Smooth muscle cell (in vitro differentiated cells): ENCODE measurements at regions not wholly inside any gene's neighbourhood (a gene's known extent, or its start where the extent isn't known, plus 50 kb on each side); places are given as distances from the start of the nearest gene placed in this dataset.

Source experiments
- DNase-seq: peaks from one replicate; lab custom pipeline; 2025; ENCODE audit not compliant: unreplicated experiment; lab: John Stamatoyannopoulos, UW
- H2AFZ ChIP-seq: fragments of 200-600 bp; sonication (generic); 2 replicates; pipeline ENCODE4 v1.6.0; 2016; ENCODE audit warnings: antibody characterized with exemption, low read depth, mild to moderate bottlenecking
- H3F3A ChIP-seq: fragments of 200-600 bp; sonication (generic); 2 replicates; pipeline ENCODE4 v1.6.0; 2017; ENCODE audit warnings: antibody characterized with exemption, low read depth
- H3K27ac ChIP-seq: fragments of 200-600 bp; sonication (generic); 2 replicates; pipeline ENCODE4 v1.5.1; 2016; ENCODE audit warnings: low read depth, mild to moderate bottlenecking
- H3K27me3 ChIP-seq: fragments of 200-600 bp; sonication (generic); 2 replicates; pipeline ENCODE4 v1.6.1; 2016; ENCODE audit warnings: low read depth, mild to moderate bottlenecking
- H3K36me3 ChIP-seq: fragments of 200-600 bp; sonication (generic); 2 replicates; pipeline ENCODE4 v1.5.1; 2016; ENCODE audit warnings: low read depth
- H3K4me1 ChIP-seq: fragments of 200-600 bp; sonication (generic); 2 replicates; pipeline ENCODE4 v1.5.1; 2016; ENCODE audit warnings: low read depth
- H3K4me2 ChIP-seq: fragments of 200-600 bp; sonication (generic); 2 replicates; pipeline ENCODE4 v1.6.0; 2016; ENCODE audit warnings: mild to moderate bottlenecking
- H3K4me3 ChIP-seq: fragments of 200-600 bp; sonication (generic); 2 replicates; pipeline ENCODE4 v1.5.1; 2016; ENCODE audit warnings: mild to moderate bottlenecking
- H3K79me2 ChIP-seq: fragments of 200-600 bp; sonication (generic); 2 replicates; pipeline ENCODE4 v1.6.0; 2016; ENCODE audit warnings: low read depth, mild to moderate bottlenecking
- H3K9ac ChIP-seq: fragments of 200-600 bp; sonication (generic); 2 replicates; pipeline ENCODE4 v1.6.0; 2016; ENCODE audit warnings: low read depth
- H3K9me3 ChIP-seq: fragments of 200-600 bp; sonication (generic); replicated peaks from 2 replicates; pipeline ENCODE4 v1.5.1; 2016; ENCODE audit warnings: low read depth
- H4K20me1 ChIP-seq: fragments of 200-600 bp; sonication (generic); 2 replicates; pipeline ENCODE4 v1.6.0; 2016; ENCODE audit warnings: low read depth
- WGBS: methylation state at CpG from one replicate; pipeline ENCODE4 v1.1.7; 2016; ENCODE audit warnings: low lambda C conversion rate; 5-methylcytosine and 5-hydroxymethylcytosine counted together
- TF ChIP-seq, protein P1 (sequence below): fragments of 200-600 bp; sonication (generic); IDR thresholded peaks from 2 replicates; pipeline ENCODE4 v1.5.1; 2017; ENCODE audit warnings: borderline replicate concordance, mild to moderate bottlenecking, antibody characterized with exemption; ENCODE audit not compliant: insufficient read depth, poor library complexity, severe bottlenecking

DNA sequence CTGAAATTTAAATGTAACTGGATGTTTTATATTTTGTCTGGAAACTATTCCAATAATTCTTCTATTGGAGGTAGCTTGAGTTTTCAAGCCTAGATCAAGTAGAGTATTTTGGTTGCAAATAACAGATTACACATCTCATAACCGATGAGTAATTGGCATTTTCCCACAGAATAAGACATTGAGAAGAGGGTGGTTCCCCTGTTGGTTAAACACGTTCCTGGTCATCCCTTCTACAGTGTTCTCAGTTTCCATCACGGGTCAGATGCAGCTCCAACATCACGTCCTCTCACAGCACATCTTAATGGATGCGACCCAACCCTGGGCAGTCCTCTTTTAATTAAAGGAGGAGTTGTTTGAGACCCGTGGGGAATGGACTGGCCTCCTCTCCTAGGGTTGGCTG, 149.0 kb upstream of the ZNF516 start:
- no peak overlapping the region for H3K4me2 ChIP-seq
- no peaks in the 10 kb centered on the region for H3K36me3 ChIP-seq
- no peaks in the 10 kb centered on the region for H3K27me3 ChIP-seq
- H3F3A ChIP-seq: no peaks in the 10 kb centered on the region
- H4K20me1 ChIP-seq: no peaks in the 10 kb centered on the region
- H3K4me1 ChIP-seq: no peaks in the 10 kb centered on the region
- no peak overlapping the region for H3K27ac ChIP-seq
- no peaks in the 10 kb centered on the region for H3K79me2 ChIP-seq
- 93% methylated on average over 6 of the region's 6 CpGs for WGBS
- TF ChIP-seq, protein P1, sequence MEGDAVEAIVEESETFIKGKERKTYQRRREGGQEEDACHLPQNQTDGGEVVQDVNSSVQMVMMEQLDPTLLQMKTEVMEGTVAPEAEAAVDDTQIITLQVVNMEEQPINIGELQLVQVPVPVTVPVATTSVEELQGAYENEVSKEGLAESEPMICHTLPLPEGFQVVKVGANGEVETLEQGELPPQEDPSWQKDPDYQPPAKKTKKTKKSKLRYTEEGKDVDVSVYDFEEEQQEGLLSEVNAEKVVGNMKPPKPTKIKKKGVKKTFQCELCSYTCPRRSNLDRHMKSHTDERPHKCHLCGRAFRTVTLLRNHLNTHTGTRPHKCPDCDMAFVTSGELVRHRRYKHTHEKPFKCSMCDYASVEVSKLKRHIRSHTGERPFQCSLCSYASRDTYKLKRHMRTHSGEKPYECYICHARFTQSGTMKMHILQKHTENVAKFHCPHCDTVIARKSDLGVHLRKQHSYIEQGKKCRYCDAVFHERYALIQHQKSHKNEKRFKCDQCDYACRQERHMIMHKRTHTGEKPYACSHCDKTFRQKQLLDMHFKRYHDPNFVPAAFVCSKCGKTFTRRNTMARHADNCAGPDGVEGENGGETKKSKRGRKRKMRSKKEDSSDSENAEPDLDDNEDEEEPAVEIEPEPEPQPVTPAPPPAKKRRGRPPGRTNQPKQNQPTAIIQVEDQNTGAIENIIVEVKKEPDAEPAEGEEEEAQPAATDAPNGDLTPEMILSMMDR: no peak
- no peaks in the 10 kb centered on the region for H3K9me3 ChIP-seq
- no peak for DNase-seq
- H3K9ac ChIP-seq: no peak overlapping the region
- no peak overlapping the region for H3K4me3 ChIP-seq
- H2AFZ ChIP-seq: no peak overlapping the region

GRCh38 chr18:76643199-76643598, 148.2 kb upstream of the ZNF516 start:
- WGBS: 93% methylated on average over 2 of the region's 2 CpGs

DNA sequence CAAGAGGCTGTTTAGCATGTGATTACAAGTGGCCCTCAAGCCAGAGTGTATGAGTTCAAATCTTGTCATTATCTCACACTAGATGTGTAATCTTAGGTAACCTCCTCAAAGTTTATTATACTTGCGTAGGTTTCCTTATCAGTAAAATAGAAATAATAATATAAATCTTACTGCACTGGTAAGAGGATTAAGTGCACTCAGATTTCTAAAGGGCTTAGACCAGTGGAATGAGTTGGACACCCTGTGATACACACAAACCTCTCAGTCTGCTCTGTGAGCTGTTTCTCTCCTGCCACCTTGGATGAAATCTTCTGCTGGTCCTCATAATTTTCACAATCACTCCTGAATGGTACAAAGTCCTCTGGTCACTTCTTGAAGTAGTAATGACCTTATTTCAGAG, 145.4 kb upstream of the ZNF516 start:
- Histone ChIP-seq H3K36me3 (no peaks in the 10 kb centered on the region), H3K4me3 (no peak overlapping the region), H3K27ac (no peak overlapping the region), H4K20me1 (no peaks in the 10 kb centered on the region), H3K9ac (no peak overlapping the region), H3K9me3 (no peaks in the 10 kb centered on the region), H3K4me1 (no peaks in the 10 kb centered on the region), H3F3A (no peaks in the 10 kb centered on the region), H3K79me2 (no peaks in the 10 kb centered on the region), H2AFZ (no peak overlapping the region), H3K4me2 (no peak overlapping the region), H3K27me3 (no peaks in the 10 kb centered on the region)
- DNase-seq: no peak
- TF ChIP-seq, protein P1: no peak
- 79% methylated on average over 1 of the region's 1 CpG for WGBS

More at GRCh38 chr18:76643199-76643598, 148.2 kb upstream of the ZNF516 start:
- TF ChIP-seq, protein P1: no peak
- Histone ChIP-seq H3K9me3 (no peaks in the 10 kb centered on the region), H3F3A (no peaks in the 10 kb centered on the region), H3K27me3 (no peaks in the 10 kb centered on the region), H3K4me1 (no peaks in the 10 kb centered on the region), H3K27ac (no peak overlapping the region), H3K4me2 (no peak overlapping the region), H3K36me3 (no peaks in the 10 kb centered on the region), H3K9ac (no peak overlapping the region), H3K79me2 (no peaks in the 10 kb centered on the region), H4K20me1 (no peaks in the 10 kb centered on the region), H3K4me3 (no peak overlapping the region), H2AFZ (no peak overlapping the region)
- no peak for DNase-seq

- no peaks in the 10 kb centered on the region for H3K9me3 ChIP-seq
- H3K36me3 ChIP-seq: no peaks in the 10 kb centered on the region
- no peaks in the 10 kb centered on the region for H3F3A ChIP-seq
- TF ChIP-seq, protein P1: no peak
- H3K4me3 ChIP-seq: no peak overlapping the region
- WGBS: 44% methylated on average over 3 of the region's 3 CpGs
- H3K4me2 ChIP-seq: no peak overlapping the region
- no peak for DNase-seq
- H4K20me1 ChIP-seq: no peaks in the 10 kb centered on the region
- H2AFZ ChIP-seq: no peak overlapping the region
- no peaks in the 10 kb centered on the region for H3K79me2 ChIP-seq
- H3K4me1 ChIP-seq: no peaks in the 10 kb centered on the region
- H3K27ac ChIP-seq: no peak overlapping the region
- no peak overlapping the region for H3K9ac ChIP-seq
- no peaks in the 10 kb centered on the region for H3K27me3 ChIP-seq
These were observed 139.5 kb upstream of the ZNF516 start for GRCh38 chr18:76634564-76634963.
